ENCODE measurements at regions not wholly inside any gene's neighbourhood (a gene's known extent, or its start where the extent isn't known, plus 50 kb on each side); places are given as distances from the start of the nearest gene placed in this dataset.

DNA sequence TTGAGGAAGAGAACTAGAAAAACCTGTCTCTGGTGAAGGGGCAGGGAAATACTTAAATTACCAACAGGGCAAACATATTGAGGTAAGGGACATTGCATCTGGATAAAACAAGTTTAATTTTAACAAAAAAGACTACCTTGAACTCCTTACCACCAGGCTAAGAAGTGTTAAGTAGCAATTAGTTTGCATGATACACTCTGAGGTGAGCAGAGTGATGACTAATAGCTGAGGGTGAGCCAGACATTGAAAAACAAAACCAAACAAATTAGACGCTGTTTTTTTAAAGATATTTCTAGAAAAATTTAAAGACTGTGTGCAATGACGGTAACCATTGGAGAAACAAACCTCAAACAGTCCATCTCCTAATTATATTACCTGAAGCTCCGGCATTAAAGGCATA is 105.9 kb downstream of the ANKRD7 start:
- dilution Hi-C loops (cut with HindIII; ENCODE audit: low sequenced_read_pairs, unreplicated experiment) (no loop called here), in situ Hi-C loops (cut with MboI; ENCODE audit: low sequenced_read_pairs) (no loop called here), intact Hi-C loops (cut with micrococcal nuclease) (no loop called here)
- H4K5ac ChIP-seq (ENCODE audit: low read depth, low read length) = no peak overlapping the region
- H3K9ac ChIP-seq (ENCODE audit: low read depth, low read length) = no peak overlapping the region
- H2BK120ac ChIP-seq (ENCODE audit: low read depth, low read length) = no peak overlapping the region
- no peak overlapping the region for H2AFZ ChIP-seq (replicated peaks; ENCODE audit: low read length, poor library complexity)
- H3K4me2 ChIP-seq (ENCODE audit: low read depth, low read length) = no peak overlapping the region
- no CpG with 5 or more reads among the region's 3 CpGs for WGBS, 2 experiments (ENCODE audit: extremely low coverage in 2 of 2, insufficient read length in 1 of 2)
- no peak overlapping the region for H3K18ac ChIP-seq (ENCODE audit: low read depth, low read length)
- H3K4me1 ChIP-seq (ENCODE audit: control insufficient read depth, insufficient read depth, low read length) = no peaks in the 10 kb centered on the region
- H3K4me3 ChIP-seq (ENCODE audit: insufficient read depth, low read depth, low read length) = no peak overlapping the region
- H2BK20ac ChIP-seq (ENCODE audit: low read depth, low read length) = no peak overlapping the region
- H3K14ac ChIP-seq (replicated peaks; ENCODE audit: low read depth, low read length) = no peak overlapping the region
- no peak overlapping the region for H2AK9ac ChIP-seq (replicated peaks; ENCODE audit: low read depth, low read length, poor library complexity)
- H3K56ac ChIP-seq (ENCODE audit: extremely low read depth, insufficient read depth, low read length) = no peak overlapping the region
- ChIA-PET POLR2A (ENCODE audit: unreplicated experiment) (no interaction called here), CTCF (no interaction called here)
- no peaks in the 10 kb centered on the region for H3K36me3 ChIP-seq (ENCODE audit: control insufficient read depth, insufficient read depth, low read length)
- ATAC-seq (ENCODE audit: low read depth) = no peak
- H2BK15ac ChIP-seq (ENCODE audit: low read depth, low read length) = no peak overlapping the region
- no TSS peak for BruUV-seq (replicated peaks)
- no peak overlapping the region for H3K4ac ChIP-seq (ENCODE audit: low read depth, low read length)
- H3K79me1 ChIP-seq (ENCODE audit: low read depth in 1 of 2, low read length in 2 of 2) = no peaks in the 10 kb centered on the region
- H4K91ac ChIP-seq (ENCODE audit: insufficient read depth, low read depth, low read length) = no peak overlapping the region
- H3K9me1 ChIP-seq (ENCODE audit: insufficient read depth, low read length) = no peaks in the 10 kb centered on the region
- H2BK5ac ChIP-seq (ENCODE audit: low read depth, low read length, poor library complexity, severe bottlenecking) = no peak overlapping the region
- peaks cover 2% of the 10 kb centered on the region; the same call in 1 of the 2 replicates for H3K9me3 ChIP-seq (ENCODE audit: control insufficient read depth, insufficient read depth, low read length)
- no peaks in the 10 kb centered on the region for H3K27me3 ChIP-seq (ENCODE audit: control insufficient read depth, insufficient read depth, low read length)
- H3K23ac ChIP-seq (ENCODE audit: low read depth, low read length) = no peak overlapping the region
- TF ChIP-seq MAZ (IDR thresholded peaks at IDR 0.05; ENCODE audit: borderline replicate concordance, low read depth, low read length) (no peak), RFX5 (IDR thresholded peaks at IDR 0.05; ENCODE audit: low read depth, low read length) (no peak)
- H2AK5ac ChIP-seq (ENCODE audit: low read depth, low read length) = no peak overlapping the region
- no peak overlapping the region for H3K27ac ChIP-seq (ENCODE audit: insufficient read depth, low read length)
- no peak for DNase-seq
- no peak overlapping the region for H4K8ac ChIP-seq (ENCODE audit: low read depth in 2 of 2, low read length in 2 of 2)
- H4K20me1 ChIP-seq (ENCODE audit: insufficient read depth, low read length) = no peaks in the 10 kb centered on the region

Data from IMR-90 (cell line).